LNCAP (cell line): ENCODE measurements at regions not wholly inside any gene's neighbourhood (a gene's known extent, or its start where the extent isn't known, plus 50 kb on each side); places are given as distances from the start of the nearest gene placed in this dataset.

Source experiments
- TF ChIP-seq, protein P1 (sequence below): fragments of 450-650 bp; IDR thresholded peaks from 2 replicates; pipeline ENCODE4 v1.5.1; 2017; ENCODE audit warnings: mild to moderate bottlenecking

DNA sequence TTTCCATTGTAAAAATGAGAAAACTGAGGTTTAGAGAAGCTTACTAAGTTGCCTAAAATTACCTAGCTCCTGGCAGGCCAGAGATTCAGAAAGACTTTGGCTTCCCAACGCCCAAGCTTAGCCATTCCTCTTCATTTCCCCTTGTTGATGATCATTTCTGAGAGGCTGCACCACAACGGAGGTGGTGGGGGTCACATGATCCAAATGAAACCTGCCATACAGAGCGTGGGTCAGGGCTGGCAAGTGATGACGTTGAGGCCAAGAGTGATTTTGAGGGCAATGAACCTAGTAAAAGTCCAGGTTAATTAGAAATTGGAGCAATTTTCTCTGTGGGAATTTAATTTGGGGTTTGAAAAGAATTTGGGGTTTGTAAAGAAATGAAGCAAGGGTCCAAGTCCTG lies 109.9 kb downstream of the TMEM182 start:
- TF ChIP-seq, protein P1, sequence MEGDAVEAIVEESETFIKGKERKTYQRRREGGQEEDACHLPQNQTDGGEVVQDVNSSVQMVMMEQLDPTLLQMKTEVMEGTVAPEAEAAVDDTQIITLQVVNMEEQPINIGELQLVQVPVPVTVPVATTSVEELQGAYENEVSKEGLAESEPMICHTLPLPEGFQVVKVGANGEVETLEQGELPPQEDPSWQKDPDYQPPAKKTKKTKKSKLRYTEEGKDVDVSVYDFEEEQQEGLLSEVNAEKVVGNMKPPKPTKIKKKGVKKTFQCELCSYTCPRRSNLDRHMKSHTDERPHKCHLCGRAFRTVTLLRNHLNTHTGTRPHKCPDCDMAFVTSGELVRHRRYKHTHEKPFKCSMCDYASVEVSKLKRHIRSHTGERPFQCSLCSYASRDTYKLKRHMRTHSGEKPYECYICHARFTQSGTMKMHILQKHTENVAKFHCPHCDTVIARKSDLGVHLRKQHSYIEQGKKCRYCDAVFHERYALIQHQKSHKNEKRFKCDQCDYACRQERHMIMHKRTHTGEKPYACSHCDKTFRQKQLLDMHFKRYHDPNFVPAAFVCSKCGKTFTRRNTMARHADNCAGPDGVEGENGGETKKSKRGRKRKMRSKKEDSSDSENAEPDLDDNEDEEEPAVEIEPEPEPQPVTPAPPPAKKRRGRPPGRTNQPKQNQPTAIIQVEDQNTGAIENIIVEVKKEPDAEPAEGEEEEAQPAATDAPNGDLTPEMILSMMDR = no peak

DNA sequence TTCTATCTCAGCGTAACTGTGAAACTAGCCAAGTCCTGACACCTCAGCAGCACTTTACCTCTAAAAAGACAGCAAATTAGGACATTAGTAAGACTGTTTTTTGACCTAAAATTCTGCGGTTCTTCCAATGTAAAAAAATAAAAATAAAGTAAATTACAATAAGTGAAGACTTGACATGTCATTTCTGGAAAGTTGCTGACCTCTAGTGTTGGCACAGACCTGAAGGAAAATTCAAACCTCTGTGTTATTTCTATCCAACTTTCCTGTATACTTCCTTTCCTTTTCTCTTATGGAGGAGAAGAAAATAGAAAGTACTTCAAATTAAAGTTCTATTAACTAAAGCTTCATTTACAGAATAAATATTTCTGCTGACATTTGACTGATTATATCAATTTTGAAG lies 110.6 kb downstream of the TMEM182 start:
- TF ChIP-seq, protein P1 = peak; percentile 40

DNA sequence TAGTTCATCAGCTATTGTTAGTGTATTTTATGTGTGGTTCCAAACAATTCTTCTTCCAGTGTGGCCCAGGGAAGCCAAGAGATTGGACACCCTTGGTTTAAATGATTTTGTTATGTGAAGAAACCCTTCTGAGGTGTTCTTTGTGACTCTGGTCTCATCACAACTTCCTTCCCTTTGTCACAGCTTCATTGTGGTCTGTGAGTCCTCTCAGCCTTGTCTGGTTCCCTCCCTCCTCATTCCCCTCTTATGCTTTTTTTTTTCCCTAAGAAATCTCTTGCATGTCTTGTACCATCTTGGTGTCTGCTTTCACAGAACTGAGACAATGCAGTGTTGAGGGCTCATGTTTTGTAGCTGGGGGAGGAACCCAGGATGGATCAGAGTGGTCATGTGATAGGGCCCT lies 118.9 kb downstream of the TMEM182 start:
- TF ChIP-seq, protein P1 = no peak

GRCh38 chr2:102886216-102886893 lies 124.5 kb downstream of the TMEM182 start:
- TF ChIP-seq, protein P1 = no peak

DNA sequence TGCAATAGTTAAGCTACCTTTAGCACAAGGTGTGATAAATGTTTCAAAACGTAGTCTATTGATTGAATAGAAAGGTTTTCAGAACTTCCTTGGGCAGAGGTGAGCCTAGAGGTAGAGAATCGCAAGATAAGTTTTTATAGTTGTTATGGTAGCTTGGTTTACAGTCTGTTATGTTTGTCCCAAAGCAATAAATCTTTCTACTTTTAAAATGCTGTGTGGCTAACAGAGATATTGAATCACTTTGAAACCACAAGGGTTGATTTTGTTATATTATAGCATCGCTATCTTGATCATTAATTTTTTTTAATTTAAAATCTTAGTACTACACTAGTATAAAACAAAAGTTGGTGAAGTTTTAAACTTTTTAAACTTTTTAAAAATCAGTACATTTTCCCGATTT lies 126.7 kb downstream of the TMEM182 start:
- TF ChIP-seq, protein P1 = no peak

DNA sequence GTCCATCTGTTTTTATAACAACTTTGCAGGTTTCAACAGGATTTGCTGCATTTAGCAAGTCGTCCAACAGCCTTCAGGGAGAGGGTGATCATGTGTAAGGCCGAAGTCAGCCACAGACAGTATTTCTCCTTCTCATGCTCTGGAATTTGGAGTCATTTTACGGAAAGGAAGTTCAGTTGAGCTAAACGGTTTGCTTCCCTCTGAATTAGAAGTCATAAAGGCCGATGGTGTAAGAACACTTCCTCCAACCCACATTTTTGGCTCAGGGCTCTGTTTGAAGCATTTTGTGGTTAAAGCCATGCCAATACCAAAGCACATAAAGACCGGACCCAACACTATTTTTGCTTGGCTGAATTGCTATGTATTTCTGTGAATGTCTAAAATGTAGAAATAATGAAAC lies 129.5 kb downstream of the TMEM182 start:
- TF ChIP-seq, protein P1 = no peak

DNA sequence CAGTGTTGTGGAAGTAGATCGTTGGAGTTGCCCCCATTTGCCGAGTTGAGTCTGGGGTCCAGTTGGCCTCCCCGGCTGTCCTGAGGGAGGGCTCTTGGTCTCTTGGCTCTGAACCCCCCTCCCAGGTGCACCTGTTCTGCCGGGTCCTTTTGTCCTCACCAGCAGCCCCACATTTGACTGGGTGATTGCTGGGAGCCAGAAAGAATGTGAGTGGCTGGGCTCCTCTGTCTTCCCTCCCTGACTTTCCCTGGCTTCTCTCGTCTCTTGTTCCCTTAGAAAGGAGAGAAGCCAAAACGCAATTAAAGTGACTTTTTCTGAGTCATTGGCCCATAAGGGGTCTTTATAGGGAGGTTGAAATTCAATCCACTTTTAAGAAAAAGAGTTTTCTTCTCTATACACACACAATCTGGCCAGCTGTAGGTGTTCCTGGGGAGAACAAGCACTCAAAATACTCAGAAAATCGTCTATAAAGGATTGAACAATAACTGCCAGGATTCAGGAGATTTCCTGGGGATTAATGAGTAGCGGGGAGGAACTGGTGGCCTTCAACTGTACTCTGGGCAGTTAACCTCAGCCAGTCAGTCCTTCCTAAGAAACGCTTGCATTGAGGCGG lies 131.0 kb downstream of the TMEM182 start:
- TF ChIP-seq, protein P1 = no peak

- TF ChIP-seq, protein P1 = no peak
These were observed 132.0 kb downstream of the TMEM182 start for GRCh38 chr2:102893870-102894269.
